NCI-H2081 treated with DMSO at 0.1 percent for 48 hours (cell line): ENCODE measurements at regions not wholly inside any gene's neighbourhood (a gene's known extent, or its start where the extent isn't known, plus 50 kb on each side); places are given as distances from the start of the nearest gene placed in this dataset.
"Not testable (repeated sequence)": the region's sequence is repeated elsewhere in the genome, so short reads cannot be mapped to it uniquely, and the experiment has no call there.

Experiments used
- DNase-seq: peaks from one replicate; lab custom pipeline; 2025; lab: John Stamatoyannopoulos, UW

GRCh38 chr2:40937284-40937683 lies 485.4 kb upstream of the SLC8A1 start:
- no peak for DNase-seq

- no peak for DNase-seq
These were observed 501.5 kb upstream of the SLC8A1 start for GRCh38 chr2:40953341-40953740.

DNA sequence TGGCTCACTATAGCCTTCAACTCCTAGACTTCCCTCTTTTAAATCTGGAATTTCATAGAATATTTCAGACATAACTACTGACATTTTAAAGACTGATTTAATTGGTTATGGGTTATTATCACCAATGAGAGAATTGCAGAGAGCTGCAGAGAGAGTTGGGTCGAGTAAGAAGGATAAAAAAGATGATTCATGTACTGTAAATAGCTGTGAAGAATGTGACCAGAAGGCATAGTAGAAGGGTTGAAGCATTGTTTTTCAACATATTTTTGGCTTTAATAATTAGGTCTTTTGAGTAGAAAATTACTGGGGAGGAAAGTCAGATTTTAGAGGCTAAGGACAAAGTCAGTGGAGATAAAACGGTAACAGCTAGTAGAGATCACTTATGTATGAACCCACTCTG lies 503.2 kb upstream of the SLC8A1 start:
- DNase-seq = no peak

DNA sequence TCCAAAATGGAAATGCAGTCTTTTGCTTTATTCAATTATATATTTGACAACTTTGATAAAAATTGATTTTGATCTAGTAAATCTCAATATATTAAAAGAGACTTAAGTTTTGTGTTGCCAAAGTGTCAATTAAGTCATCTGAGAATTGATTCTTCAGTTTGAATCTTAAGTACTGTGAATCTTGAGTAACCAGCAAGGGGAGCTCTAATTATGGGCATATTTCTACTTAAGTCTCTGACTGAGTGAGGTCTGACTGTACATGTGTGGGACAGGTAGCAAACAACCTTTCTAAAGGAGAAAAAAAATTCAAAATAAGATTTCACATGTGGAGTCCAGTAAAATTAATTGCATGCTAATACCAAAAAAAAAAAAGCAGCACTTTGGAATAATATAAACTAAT lies 503.7 kb upstream of the SLC8A1 start:
- no peak for DNase-seq

- DNase-seq = no peak
These were observed 505.6 kb upstream of the SLC8A1 start for GRCh38 chr2:40957508-40957907.

- no peak for DNase-seq
These were observed 510.1 kb upstream of the SLC8A1 start for GRCh38 chr2:40962026-40962425.

- DNase-seq = no peak
These were observed 512.8 kb upstream of the SLC8A1 start for GRCh38 chr2:40964509-40965250.

DNA sequence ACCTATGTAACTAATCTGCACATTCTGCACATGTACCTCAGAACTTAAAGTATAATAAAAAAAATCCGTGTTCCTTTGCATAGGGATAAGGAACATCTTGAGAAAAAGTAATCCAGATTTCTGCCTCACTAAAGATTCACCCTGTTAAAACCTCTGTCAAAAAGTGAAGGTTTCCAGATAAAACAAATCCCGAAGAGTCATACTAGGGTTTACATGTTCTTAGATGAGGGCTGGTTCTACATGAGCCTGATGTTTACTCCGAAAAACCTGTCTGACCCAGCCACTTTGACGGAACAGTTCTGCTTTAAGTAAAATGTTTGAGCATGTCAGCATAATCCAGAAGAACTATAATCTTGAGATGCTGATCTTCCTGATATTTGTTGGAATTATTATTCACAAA lies 515.6 kb upstream of the SLC8A1 start:
- DNase-seq = no peak

GRCh38 chr2:40975151-40975550 lies 523.3 kb upstream of the SLC8A1 start:
- DNase-seq = no peak

DNA sequence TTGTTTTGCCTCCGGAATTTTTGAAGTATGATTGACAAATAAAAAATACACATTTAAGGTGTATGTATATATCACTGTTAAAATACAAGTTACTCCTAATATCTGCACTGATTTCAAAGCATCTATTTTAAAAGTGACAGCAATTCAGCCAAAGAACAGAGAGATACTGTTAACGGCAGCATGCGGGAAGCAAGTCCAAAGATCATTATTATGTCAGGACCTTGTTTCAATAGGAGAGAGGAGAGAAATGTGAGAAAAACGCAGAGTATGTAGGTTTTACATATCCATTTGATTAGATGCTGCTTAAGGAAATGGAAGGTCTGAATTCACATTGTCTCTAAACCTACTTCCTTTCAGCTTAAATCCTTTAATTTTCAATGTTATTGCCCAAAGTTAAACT lies 545.5 kb upstream of the SLC8A1 start:
- DNase-seq = no peak

DNA sequence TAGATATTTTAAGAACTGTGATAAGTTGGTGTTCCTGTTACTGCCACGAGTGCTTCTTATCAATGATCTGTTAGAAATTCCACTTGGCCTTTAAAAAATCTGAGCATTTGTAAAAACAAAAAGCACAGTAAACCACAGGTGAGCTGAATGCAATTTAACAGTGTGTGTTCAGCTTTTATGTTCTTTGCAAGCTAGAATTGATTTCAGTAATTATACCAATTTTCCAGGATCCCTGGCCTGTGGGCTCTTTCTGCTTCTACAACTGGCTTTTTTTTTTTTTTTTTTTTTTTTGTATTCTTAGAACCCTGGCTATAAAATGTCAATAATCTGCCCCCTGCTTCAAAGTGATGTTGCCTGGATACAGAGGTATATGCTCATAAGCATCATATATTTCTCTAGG lies 548.5 kb upstream of the SLC8A1 start:
- DNase-seq = peak; percentile 97

DNA sequence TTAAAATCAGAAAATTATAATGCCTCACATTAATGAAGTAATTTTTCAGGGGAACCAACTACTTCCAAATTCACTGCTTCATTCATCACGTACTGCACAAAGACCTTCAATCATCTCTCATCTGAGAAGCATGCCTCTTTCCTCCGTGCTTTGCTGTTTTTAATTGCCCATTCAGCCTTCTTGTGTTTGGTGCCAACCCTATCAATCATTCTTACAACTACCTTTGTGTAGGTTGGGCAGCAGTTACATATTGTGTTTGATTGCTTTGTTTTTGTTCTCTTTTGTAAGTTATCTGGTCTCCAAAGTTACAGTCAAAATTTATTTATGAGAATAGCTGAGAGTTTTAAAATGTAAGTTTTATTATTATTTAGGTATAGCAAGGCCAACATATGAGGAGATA lies 549.0 kb upstream of the SLC8A1 start:
- DNase-seq = peak; percentile 97

DNA sequence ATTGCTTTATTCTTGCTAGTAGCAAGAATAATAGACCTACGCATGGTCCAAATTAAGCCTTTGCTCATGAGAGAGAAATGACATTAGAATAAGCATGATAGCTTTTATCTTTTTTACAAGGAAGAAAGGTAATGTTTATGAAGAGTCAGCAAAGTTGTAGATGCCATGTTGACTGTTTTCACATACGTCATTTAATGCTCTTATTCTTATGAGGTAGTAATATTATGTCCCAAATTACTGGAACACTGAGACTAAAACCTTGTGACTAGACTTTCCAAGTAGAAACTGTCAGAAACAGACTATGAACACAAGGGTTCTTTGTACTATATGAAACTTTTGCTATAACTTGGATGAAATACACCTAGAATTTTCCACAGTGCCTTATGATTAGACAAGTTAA lies 552.8 kb upstream of the SLC8A1 start:
- no peak for DNase-seq

- no peak for DNase-seq
These were observed 568.5 kb upstream of the SLC8A1 start for GRCh38 chr2:41020358-41020757.

DNA sequence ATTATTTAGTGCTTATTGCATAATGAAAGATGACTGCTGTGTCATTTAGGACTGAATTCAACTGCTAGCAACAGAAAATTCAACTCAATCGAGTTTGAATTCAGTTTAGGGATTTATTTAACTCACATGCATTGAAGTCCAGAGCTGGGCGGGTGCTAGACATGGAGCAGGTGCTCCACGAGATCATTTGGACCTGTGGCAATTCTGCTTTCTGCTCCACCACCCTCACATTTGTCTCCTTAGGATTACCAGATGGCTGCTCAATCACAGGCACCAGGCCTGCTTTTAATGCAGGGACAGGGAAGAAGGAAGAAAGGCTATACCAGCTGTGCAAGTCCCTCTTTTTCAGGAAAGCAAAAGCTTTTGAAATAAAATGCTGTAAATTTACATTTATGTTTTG lies 572.9 kb upstream of the SLC8A1 start:
- no peak for DNase-seq

GRCh38 chr2:41026613-41027012 lies 574.7 kb upstream of the SLC8A1 start:
- DNase-seq = no peak

GRCh38 chr2:41027095-41027494 lies 575.2 kb upstream of the SLC8A1 start:
- DNase-seq = no peak

DNA sequence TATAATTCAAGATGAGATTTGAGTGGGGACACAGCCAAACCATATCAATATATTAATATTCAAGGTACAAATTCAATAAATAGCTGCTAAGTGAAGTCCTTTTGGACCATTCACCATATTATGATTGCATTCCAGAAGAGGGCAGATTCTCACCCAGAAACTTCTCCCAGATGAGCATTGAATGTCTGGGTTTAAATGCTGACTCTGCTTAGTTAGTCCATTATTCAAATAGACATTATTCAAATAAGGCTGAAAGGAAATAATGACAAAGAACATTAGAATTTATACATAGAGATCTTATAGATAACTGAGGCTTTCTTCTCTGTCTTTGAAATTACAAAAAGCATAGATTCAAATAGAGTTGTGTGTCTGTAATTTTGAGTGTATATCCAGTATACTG lies 579.4 kb upstream of the SLC8A1 start:
- DNase-seq = no peak

DNA sequence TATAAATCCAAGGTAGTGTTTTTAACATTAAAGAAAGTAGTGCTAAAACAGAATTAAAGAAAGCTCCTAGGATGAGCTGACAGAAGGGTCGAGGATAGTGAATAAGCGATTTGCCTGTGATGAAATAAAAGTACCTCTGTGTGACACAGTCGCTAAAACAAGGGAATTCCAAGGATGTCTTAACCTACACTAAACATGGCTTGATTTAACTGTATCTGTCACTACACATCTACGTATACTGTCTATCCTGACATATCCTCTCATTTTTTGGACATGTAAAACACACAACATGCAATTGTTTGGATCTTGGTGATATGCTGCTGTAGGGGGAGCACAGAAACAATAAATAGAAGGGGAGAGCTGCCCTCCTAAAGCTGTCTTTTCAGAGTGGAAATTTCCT lies 580.8 kb upstream of the SLC8A1 start:
- DNase-seq = no peak

DNA sequence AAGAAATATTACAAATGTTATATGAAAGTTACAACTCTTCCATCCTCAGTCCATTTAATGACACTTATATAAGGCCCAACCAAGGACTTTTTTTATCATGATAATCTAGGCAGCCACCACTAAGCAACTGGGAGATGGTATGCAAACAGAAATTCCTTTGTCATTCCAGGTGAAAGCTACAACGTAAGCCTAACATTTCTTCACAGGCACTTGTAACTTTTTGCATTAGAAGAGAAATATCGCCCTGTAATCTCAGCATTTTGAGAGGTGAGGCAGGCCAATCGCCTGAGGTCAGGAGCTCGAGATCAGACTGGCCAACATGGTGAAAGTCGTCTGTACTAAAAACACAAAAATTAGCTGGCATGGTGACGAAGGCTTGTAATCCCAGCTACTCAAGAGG lies 581.2 kb upstream of the SLC8A1 start:
- no peak for DNase-seq

DNA sequence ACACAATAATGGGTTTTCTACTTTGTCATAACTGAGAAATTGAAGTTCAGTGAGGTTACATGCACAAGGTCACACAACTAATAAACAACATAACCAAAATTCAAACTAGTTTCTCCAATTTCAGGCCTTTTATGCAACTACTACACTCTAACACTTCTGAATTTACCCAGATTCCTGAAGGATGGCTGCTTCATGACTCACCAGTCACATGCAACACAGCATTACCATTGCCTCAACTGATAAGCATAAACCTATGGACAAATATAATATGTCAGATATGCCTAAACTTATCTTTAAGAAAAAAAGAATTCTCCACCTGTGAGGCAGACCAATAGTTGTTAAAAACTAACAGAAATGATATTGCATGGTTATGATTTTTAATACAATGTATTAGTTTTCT lies 586.5 kb upstream of the SLC8A1 start:
- no peak for DNase-seq

DNA sequence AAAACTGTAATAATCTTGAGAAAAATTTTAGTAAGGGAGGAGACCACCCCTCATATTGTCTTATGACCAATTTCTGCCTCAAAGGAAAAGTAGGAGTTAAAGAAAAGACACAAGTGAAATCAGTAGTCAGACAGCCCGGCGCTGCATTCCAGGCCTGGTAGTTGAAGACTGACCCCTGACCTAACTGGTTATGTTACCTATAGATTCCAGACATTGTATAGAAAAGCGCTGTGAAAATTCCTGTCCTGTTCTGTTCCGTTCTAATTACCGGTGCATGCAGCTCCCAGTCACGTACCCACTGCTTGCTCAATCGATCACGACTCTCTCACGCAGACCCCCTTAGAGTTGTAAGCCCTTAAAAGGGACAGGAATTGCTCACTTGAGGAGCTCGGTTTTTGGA lies 587.9 kb upstream of the SLC8A1 start:
- not testable (repeated sequence) for DNase-seq

DNA sequence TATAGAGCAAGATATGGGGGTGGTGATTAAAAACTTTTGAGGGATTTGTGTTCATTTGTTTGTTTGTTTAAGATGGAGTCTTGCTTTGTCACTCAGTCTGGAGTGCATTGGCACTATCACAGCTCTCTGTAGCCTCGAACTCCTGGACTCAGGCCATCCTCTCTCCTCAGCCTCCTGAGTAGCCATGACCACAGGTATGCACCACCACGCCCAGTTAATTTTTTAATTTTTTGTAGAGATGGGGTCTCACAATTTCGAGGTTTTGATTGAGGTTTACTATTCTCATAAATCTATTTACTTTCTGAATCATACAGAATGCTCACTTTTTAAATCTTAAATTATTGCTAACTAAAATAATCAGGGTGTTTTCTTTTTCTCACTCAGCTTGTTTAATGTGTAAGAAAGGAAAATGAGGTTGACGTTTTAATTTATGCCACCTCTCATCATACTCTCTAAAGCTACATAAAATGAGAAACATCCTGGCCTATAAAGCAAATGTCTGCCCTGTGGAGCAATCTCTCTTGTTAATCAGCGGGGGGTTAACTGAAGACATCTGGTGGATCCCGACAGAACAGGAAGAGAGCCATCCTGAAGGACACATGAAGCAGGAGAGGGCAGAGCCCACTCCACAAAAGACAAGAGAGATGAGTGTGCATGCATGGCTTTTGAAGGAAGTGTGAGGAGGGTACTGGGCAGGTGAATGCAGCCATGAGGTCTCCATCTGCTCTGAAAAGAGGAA lies 589.1 kb upstream of the SLC8A1 start:
- DNase-seq = no peak

GRCh38 chr2:41042343-41042742 lies 590.5 kb upstream of the SLC8A1 start:
- DNase-seq = no peak
